H1 (cell line): ENCODE measurements at regions not wholly inside any gene's neighbourhood (a gene's known extent, or its start where the extent isn't known, plus 50 kb on each side); places are given as distances from the start of the nearest gene placed in this dataset.

Experiments
- CTCF ChIA-PET: fragments of 300-600 bp; sonication (Branson Sonifier 250); formaldehyde crosslinking; loops from one replicate; lab custom pipeline; 2021; ENCODE audit not compliant: partially characterized antibody; lab: Charles Lee
- POLR2A ChIA-PET: fragments of 300-600 bp; sonication (Branson Sonifier 250); formaldehyde crosslinking; loops from one replicate; lab custom pipeline; 2021; ENCODE audit warnings: inconsistent platforms; ENCODE audit not compliant: partially characterized antibody; lab: Charles Lee
- DNase-seq, 2 experiments: peaks; one replicate each; pipeline versions ENCODE4 v3.0.0 to v3.0.0-alpha.2; 2010 to 2022; ENCODE audit warnings: low spot score in 2 of 2, low read depth in 1 of 2, mixed read lengths in 1 of 2
- FAIRE-seq: peaks from 2 replicates; lab custom pipeline; 2011; peaks lifted over from hg19 to GRCh38; lab: Jason Lieb, UNC
- H2AFZ ChIP-seq: 2 replicates; pipeline ENCODE4 v1.8.1; 2012; ENCODE audit warnings: low read length, inconsistent platforms
- H2AK5ac ChIP-seq: 2 replicates; pipeline ENCODE4 v1.6.1; 2013; ENCODE audit warnings: low read depth, low read length
- H2BK120ac ChIP-seq: replicated peaks from 2 replicates; pipeline ENCODE3; 2013; ENCODE audit warnings: low read depth, low read length, inconsistent platforms
- H2BK12ac ChIP-seq: 2 replicates; pipeline ENCODE4 v1.6.1; 2013; ENCODE audit warnings: low read depth, low read length
- H2BK15ac ChIP-seq: 2 replicates; pipeline ENCODE4 v1.6.1; 2013; ENCODE audit warnings: low read length
- H2BK20ac ChIP-seq: 2 replicates; pipeline ENCODE4 v1.6.1; 2013; ENCODE audit warnings: low read length
- H2BK5ac ChIP-seq: 2 replicates; pipeline ENCODE4 v1.6.1; 2013; ENCODE audit warnings: low read depth, low read length
- H3K14ac ChIP-seq: 2 replicates; pipeline ENCODE4 v1.6.1; 2013; ENCODE audit warnings: inconsistent platforms; ENCODE audit not compliant: insufficient read length
- H3K18ac ChIP-seq: 2 replicates; pipeline ENCODE4 v1.6.1; 2013; ENCODE audit warnings: low read length; ENCODE audit errors: extremely low read depth
- H3K23ac ChIP-seq: 2 replicates; pipeline ENCODE4 v1.6.1; 2013; ENCODE audit warnings: inconsistent platforms; ENCODE audit not compliant: insufficient read length
- H3K23me2 ChIP-seq: 2 replicates; pipeline ENCODE4 v1.6.1; 2013; ENCODE audit warnings: low read depth, low read length
- H3K27ac ChIP-seq: 2 replicates; pipeline ENCODE4 v1.6.1; 2011; ENCODE audit warnings: low read depth, low read length, inconsistent platforms
- H3K27me3 ChIP-seq, 4 experiments: replicated peaks in 1 of 4; 1 replicate in 1 of 4; 2 replicates in 3 of 4; pipeline versions ENCODE4 v1.6.1 to v1.8.1; 2011 to 2013; ENCODE audit warnings: low read length in 3 of 4, mild to moderate bottlenecking in 3 of 4, inconsistent platforms in 2 of 4, mixed read lengths in 2 of 4, moderate library complexity in 1 of 4; ENCODE audit not compliant: control insufficient read depth in 3 of 4, insufficient read depth in 3 of 4; ENCODE audit errors: extremely low read depth in 1 of 4
- H3K36me3 ChIP-seq, 4 experiments: 2 replicates each; pipeline versions ENCODE4 v1.6.1 to v1.8.1; 2011 to 2013; ENCODE audit warnings: mild to moderate bottlenecking in 4 of 4, low read length in 3 of 4, moderate library complexity in 2 of 4, control low read depth in 1 of 4, inconsistent platforms in 1 of 4; ENCODE audit not compliant: insufficient read depth in 4 of 4, control insufficient read depth in 2 of 4
- H3K4ac ChIP-seq: replicated peaks from 2 replicates; pipeline ENCODE3; 2013; ENCODE audit warnings: low read length, low read depth, mixed read lengths, inconsistent platforms; ENCODE audit not compliant: insufficient read length
- H3K4me1 ChIP-seq, 4 experiments: replicated peaks in 1 of 4; 1 replicate in 1 of 4; 2 replicates in 3 of 4; pipeline versions ENCODE4 v1.6.1 to v1.8.1; 2011 to 2013; ENCODE audit warnings: low read length in 3 of 4, inconsistent platforms in 2 of 4, mixed read lengths in 1 of 4; ENCODE audit not compliant: insufficient read depth in 4 of 4, control insufficient read depth in 3 of 4
- H3K4me2 ChIP-seq, 2 experiments: 2 replicates each; pipeline versions ENCODE4 v1.6.1 to v1.8.1; 2011 to 2013; ENCODE audit warnings: low read depth in 2 of 2, low read length in 2 of 2, control low read depth in 1 of 2, inconsistent platforms in 1 of 2, mild to moderate bottlenecking in 1 of 2; ENCODE audit not compliant: insufficient read depth in 1 of 2
- H3K4me3 ChIP-seq, 4 experiments: fragments of 200-600, 300-600 bp in 1 of 4; sonication (generic), shearing (Covaris generic), sonication (Bioruptor Twin) in 1 of 4; 2 replicates each; pipeline versions ENCODE4 v1.5.1 to v1.8.1; 2011 to 2016; ENCODE audit warnings: low read length in 4 of 4, low read depth in 3 of 4, control low read depth in 2 of 4, inconsistent platforms in 2 of 4, mild to moderate bottlenecking in 2 of 4, mixed read lengths in 1 of 4, moderate library complexity in 1 of 4; ENCODE audit not compliant: insufficient read depth in 2 of 4; ENCODE audit errors: extremely low read depth in 1 of 4
- H3K56ac ChIP-seq: replicated peaks from 2 replicates; pipeline ENCODE3; 2013; ENCODE audit warnings: low read depth, mild to moderate bottlenecking, mixed read lengths, low read length, inconsistent platforms; ENCODE audit not compliant: insufficient read length
- H3K79me1 ChIP-seq: 2 replicates; pipeline ENCODE4 v1.6.1; 2013; ENCODE audit warnings: low read depth, low read length, control low read depth
- H3K79me2 ChIP-seq, 2 experiments: 2 replicates each; pipeline versions ENCODE4 v1.6.1 to v1.8.1; 2012 to 2013; ENCODE audit warnings: low read length in 2 of 2, mild to moderate bottlenecking in 2 of 2, inconsistent platforms in 1 of 2; ENCODE audit not compliant: insufficient read depth in 2 of 2, control insufficient read depth in 1 of 2
- H3K9ac ChIP-seq, 4 experiments: replicated peaks in 1 of 4; 1 replicate in 1 of 4; 2 replicates in 3 of 4; pipeline versions ENCODE4 v1.6.1 to v1.8.1; 2011 to 2013; ENCODE audit warnings: low read depth in 3 of 4, low read length in 3 of 4, control low read depth in 2 of 4, mild to moderate bottlenecking in 2 of 4, moderate library complexity in 2 of 4, inconsistent platforms in 1 of 4; ENCODE audit errors: extremely low read depth in 1 of 4
- H3K9me3 ChIP-seq, 2 experiments: 2 replicates each; pipeline versions ENCODE4 v1.6.1 to v1.8.1; 2012 to 2013; ENCODE audit warnings: mild to moderate bottlenecking in 2 of 2, moderate library complexity in 2 of 2, control low read depth in 1 of 2, inconsistent platforms in 1 of 2, low read depth in 1 of 2, low read length in 1 of 2, mixed read lengths in 1 of 2; ENCODE audit not compliant: insufficient read depth in 2 of 2
- H4K20me1 ChIP-seq, 2 experiments: replicated peaks in 1 of 2; 2 replicates each; pipeline versions ENCODE3 to v1.8.1; 2011 to 2013; ENCODE audit warnings: inconsistent platforms in 2 of 2, low read length in 2 of 2, mild to moderate bottlenecking in 1 of 2; ENCODE audit not compliant: insufficient read depth in 2 of 2, control insufficient read depth in 1 of 2
- H4K5ac ChIP-seq: 2 replicates; pipeline ENCODE4 v1.6.1; 2013; ENCODE audit warnings: low read length, low read depth, mixed read lengths, inconsistent platforms; ENCODE audit not compliant: insufficient read length
- H4K8ac ChIP-seq: 2 replicates; pipeline ENCODE4 v1.8.0; 2013; ENCODE audit warnings: mild to moderate bottlenecking, moderate library complexity, low read length, inconsistent platforms; ENCODE audit not compliant: insufficient read depth; ENCODE audit errors: extremely low read depth
- H4K91ac ChIP-seq: replicated peaks from 2 replicates; pipeline ENCODE3; 2013; ENCODE audit warnings: low read length, mixed read lengths, inconsistent platforms; ENCODE audit not compliant: insufficient read length
- ASH2L ChIP-seq: fragments of 200-600, 300-600 bp; sonication (generic); IDR thresholded peaks from one replicate; pipeline ENCODE4 v1.7.1; 2017; ENCODE audit warnings: low read length
- BCL11A ChIP-seq, 2 experiments: IDR thresholded peaks; one replicate each; pipeline ENCODE4 v1.6.1; 2011; ENCODE audit warnings: low read depth in 2 of 2, low read length in 2 of 2, mild to moderate bottlenecking in 2 of 2
- JUN ChIP-seq: IDR thresholded peaks from 2 replicates; pipeline ENCODE4 v1.6.1; 2011; ENCODE audit warnings: low read depth, mild to moderate bottlenecking, improper control_type of control experiment, low read length
- SAP30 ChIP-seq: fragments of 300-600 bp; sonication (generic); IDR thresholded peaks from 2 replicates; pipeline ENCODE4 v1.7.1; 2012; ENCODE audit warnings: low read length, moderate library complexity, mild to moderate bottlenecking, inconsistent platforms; ENCODE audit not compliant: insufficient read depth, insufficient replicate concordance
- TAF7 ChIP-seq: optimal IDR thresholded peaks from 2 replicates; pipeline ENCODE3; 2011; ENCODE audit warnings: low read depth, mild to moderate bottlenecking, inconsistent platforms, low read length, moderate library complexity, borderline replicate concordance
- TCF12 ChIP-seq: IDR thresholded peaks from 2 replicates; pipeline ENCODE4 v1.6.1; 2011; ENCODE audit warnings: low read depth, mild to moderate bottlenecking, low read length
- ZNF274 ChIP-seq: IDR thresholded peaks from 2 replicates; pipeline ENCODE4 v1.7.0; 2012; ENCODE audit warnings: low read length, borderline replicate concordance; ENCODE audit errors: extremely low read depth
- WGBS, 2 experiments: shearing (Covaris generic) in 1 of 2; methylation state at CpG; one replicate each; pipeline versions ENCODE4 v1.1.6 to v1.1.7; 2013 to 2015; ENCODE audit warnings: low lambda C conversion rate in 2 of 2, mixed read lengths in 2 of 2, inconsistent platforms in 1 of 2, low coverage in 1 of 2, missing lambda C conversion rate in 1 of 2; ENCODE audit not compliant: insufficient replicate concordance in 2 of 2, insufficient coverage in 1 of 2, insufficient read length in 1 of 2; ENCODE audit errors: extremely low coverage in 1 of 2, missing lambda C conversion rate in 1 of 2; 5-methylcytosine and 5-hydroxymethylcytosine counted together

- H4K8ac ChIP-seq: no peak overlapping the region
- H3K27me3 ChIP-seq: no peaks in the 10 kb centered on the region
- no peaks in the 10 kb centered on the region for H3K23me2 ChIP-seq
- TF ChIP-seq ASH2L (no peak), TAF7 (no peak), ZNF274 (no peak), SAP30 (no peak), JUN (no peak), TCF12 (no peak), BCL11A (IDR thresholded peaks at IDR 0.05; ENCODE audit: low read depth in 2 of 2, low read length in 2 of 2) (no peak)
- TF ChIP-seq, all 59 proteins: peak for 0
- Histone ChIP-seq H2BK15ac (no peak overlapping the region), H3K4me1 (no peaks in the 10 kb centered on the region), H3K9ac (no peak overlapping the region), H4K20me1 (no peaks in the 10 kb centered on the region), H3K79me2 (no peaks in the 10 kb centered on the region), H3K79me1 (no peaks in the 10 kb centered on the region), H3K9me3 (no peaks in the 10 kb centered on the region), H3K18ac (no peak overlapping the region), H3K14ac (no peak overlapping the region), H3K36me3 (no peaks in the 10 kb centered on the region), H3K23ac (no peak overlapping the region), H3K27ac (no peak overlapping the region), H2BK5ac (no peak overlapping the region), H2AFZ (no peak overlapping the region), H2BK120ac (no peak overlapping the region), H2BK12ac (no peak overlapping the region), H3K4ac (no peak overlapping the region), H3K4me3 (no peak overlapping the region), H2AK5ac (no peak overlapping the region), H3K56ac (no peak overlapping the region), H3K4me2 (no peak overlapping the region), H4K5ac (no peak overlapping the region), H4K91ac (no peak overlapping the region), H2BK20ac (no peak overlapping the region)
- ChIA-PET CTCF (interaction anchor here (1.2 kb wide), 1 partner anchor 10 kb away, joined by 3 read pairs; no protein-coding TSS in a partner anchor), POLR2A (no interaction called here)
- no peak for FAIRE-seq
- no peak for DNase-seq
- 94% methylated on average over 8 of the region's 8 CpGs; no CpG with 5 or more reads in 1 of the 2 experiments for WGBS, 2 experiments
Observed at GRCh38 chr13:61950828-61951227, 535.2 kb upstream of the PCDH20 start.
